GM12874 (cell line): ENCODE measurements at regions not wholly inside any gene's neighbourhood (a gene's known extent, or its start where the extent isn't known, plus 50 kb on each side); places are given as distances from the start of the nearest gene placed in this dataset.

Experiments used
- CTCF ChIP-seq: IDR thresholded peaks from 2 replicates; pipeline ENCODE4 v1.5.1; 2011; ENCODE audit warnings: low read depth, mild to moderate bottlenecking, control low read depth, low read length, moderate library complexity; ENCODE audit not compliant: insufficient read depth

GRCh38 chr1:186512698-186513457 is 52.0 kb upstream of the PDC start:
- TF ChIP-seq CTCF, result no peak

- no peak for TF ChIP-seq CTCF
Observed at GRCh38 chr1:186511761-186512637, 51.1 kb upstream of the PDC start.
